ENCODE measurements at regions not wholly inside any gene's neighbourhood (a gene's known extent, or its start where the extent isn't known, plus 50 kb on each side); places are given as distances from the start of the nearest gene placed in this dataset.

DNA sequence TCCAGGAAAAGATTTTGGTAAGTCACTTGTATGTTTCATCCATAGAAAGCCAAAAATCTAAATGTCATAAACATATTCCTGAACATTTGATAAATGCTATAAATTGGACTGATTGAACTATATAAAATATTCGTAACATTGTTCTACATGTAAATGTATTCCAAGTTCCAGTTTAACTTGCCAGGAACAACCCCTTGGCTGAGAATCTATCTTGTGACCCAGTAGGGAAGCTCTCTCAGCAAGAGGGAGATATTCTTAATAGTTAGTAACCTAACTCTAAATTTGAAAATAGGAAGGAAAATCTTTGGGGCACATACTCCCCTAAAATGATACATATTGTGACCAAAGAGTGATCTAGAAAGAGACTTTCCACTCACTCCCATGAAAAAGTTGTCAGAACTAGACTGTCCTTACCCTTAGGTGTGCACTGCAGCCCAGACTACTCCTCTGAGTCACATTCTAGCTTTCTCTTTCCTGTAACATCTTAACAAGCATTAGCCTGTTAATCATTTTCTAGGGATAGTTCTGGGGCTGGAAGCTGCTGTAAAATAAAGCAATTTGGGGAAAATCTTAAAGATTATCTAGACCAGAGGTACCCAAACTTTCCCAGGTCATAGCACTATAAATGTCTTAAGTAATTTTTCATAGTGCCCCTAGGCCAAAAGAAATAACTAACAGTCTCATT, 73.7 kb upstream of the SKAP2 start:
- TF ChIP-seq, protein P1, sequence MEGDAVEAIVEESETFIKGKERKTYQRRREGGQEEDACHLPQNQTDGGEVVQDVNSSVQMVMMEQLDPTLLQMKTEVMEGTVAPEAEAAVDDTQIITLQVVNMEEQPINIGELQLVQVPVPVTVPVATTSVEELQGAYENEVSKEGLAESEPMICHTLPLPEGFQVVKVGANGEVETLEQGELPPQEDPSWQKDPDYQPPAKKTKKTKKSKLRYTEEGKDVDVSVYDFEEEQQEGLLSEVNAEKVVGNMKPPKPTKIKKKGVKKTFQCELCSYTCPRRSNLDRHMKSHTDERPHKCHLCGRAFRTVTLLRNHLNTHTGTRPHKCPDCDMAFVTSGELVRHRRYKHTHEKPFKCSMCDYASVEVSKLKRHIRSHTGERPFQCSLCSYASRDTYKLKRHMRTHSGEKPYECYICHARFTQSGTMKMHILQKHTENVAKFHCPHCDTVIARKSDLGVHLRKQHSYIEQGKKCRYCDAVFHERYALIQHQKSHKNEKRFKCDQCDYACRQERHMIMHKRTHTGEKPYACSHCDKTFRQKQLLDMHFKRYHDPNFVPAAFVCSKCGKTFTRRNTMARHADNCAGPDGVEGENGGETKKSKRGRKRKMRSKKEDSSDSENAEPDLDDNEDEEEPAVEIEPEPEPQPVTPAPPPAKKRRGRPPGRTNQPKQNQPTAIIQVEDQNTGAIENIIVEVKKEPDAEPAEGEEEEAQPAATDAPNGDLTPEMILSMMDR (IDR thresholded peaks at IDR 0.05), result no peak
- TF ChIP-seq POLR2A (IDR thresholded peaks at IDR 0.05), result no peak
